SK-N-SH (cell line): ENCODE measurements at regions not wholly inside any gene's neighbourhood (a gene's known extent, or its start where the extent isn't known, plus 50 kb on each side); places are given as distances from the start of the nearest gene placed in this dataset.

Source experiments
- CTCF ChIA-PET: fragments of 300-600, 350-600 bp; formaldehyde crosslinking; extraction: SDS; loops from one replicate; lab custom pipeline; 2021; lab: Yijun Ruan, JAX
- POLR2A ChIA-PET: fragments of 350-600 bp; sonication (Branson Sonifier 250); formaldehyde crosslinking; extraction: SDS; loops from one replicate; lab custom pipeline; 2020; ENCODE audit warnings: antibody characterized with exemption, inconsistent platforms; lab: Yijun Ruan, JAX
- DNase-seq: peaks from one replicate; pipeline ENCODE4 v3.0.0; 2012
- H2AFZ ChIP-seq: fragments of 200-600 bp; sonication (generic); 2 replicates; pipeline ENCODE4 v1.8.1; 2016; ENCODE audit warnings: antibody characterized with exemption, mild to moderate bottlenecking, low read depth
- H3F3A ChIP-seq: fragments of 200-600 bp; sonication (generic); replicated peaks from 2 replicates; pipeline ENCODE3; 2016; ENCODE audit warnings: antibody characterized with exemption, mild to moderate bottlenecking; ENCODE audit not compliant: insufficient read depth
- H3K27ac ChIP-seq, 2 experiments: fragments of 200-500 bp in 1 of 2; fragments of 200-600 bp in 1 of 2; sonication (Bioruptor generic) in 1 of 2; sonication (generic), shearing (Covaris generic) in 1 of 2; 2 replicates each; pipeline versions ENCODE4 v1.5.1 to v1.6.1; 2014 to 2016; ENCODE audit warnings: low read depth in 2 of 2, inconsistent platforms in 1 of 2, low read length in 1 of 2, mild to moderate bottlenecking in 1 of 2, mixed read lengths in 1 of 2
- H3K27me3 ChIP-seq: fragments of 200-600 bp; sonication (generic), shearing (Covaris generic); 2 replicates; pipeline ENCODE4 v1.6.1; 2016; ENCODE audit warnings: mixed run types; ENCODE audit not compliant: insufficient read depth
- H3K36me3 ChIP-seq, 2 experiments: fragments of 200-500 bp in 1 of 2; fragments of 200-600 bp in 1 of 2; sonication (Bioruptor generic) in 1 of 2; sonication (generic) in 1 of 2; replicated peaks in 1 of 2; 2 replicates each; pipeline versions ENCODE3 to v1.5.1; 2014 to 2016; ENCODE audit warnings: low read length in 1 of 2, mild to moderate bottlenecking in 1 of 2; ENCODE audit not compliant: insufficient read depth in 2 of 2, control insufficient read depth in 1 of 2
- H3K4me1 ChIP-seq, 2 experiments: fragments of 200-500 bp in 1 of 2; fragments of 200-600 bp in 1 of 2; sonication (Bioruptor generic) in 1 of 2; sonication (generic), shearing (Covaris generic) in 1 of 2; 2 replicates each; pipeline versions ENCODE4 v1.5.1 to v1.6.1; 2014 to 2016; ENCODE audit warnings: low read depth in 1 of 2, low read length in 1 of 2, mixed run types in 1 of 2; ENCODE audit not compliant: insufficient read depth in 2 of 2, control insufficient read depth in 1 of 2
- H3K4me2 ChIP-seq: fragments of 200-600 bp; sonication (generic), shearing (Covaris generic); 2 replicates; pipeline ENCODE4 v1.6.1; 2017; ENCODE audit warnings: mixed run types
- H3K4me3 ChIP-seq, 2 experiments: fragments of 200-500 bp in 1 of 2; fragments of 200-600 bp in 1 of 2; sonication (Bioruptor generic) in 1 of 2; sonication (generic), shearing (Covaris generic) in 1 of 2; 2 replicates each; pipeline versions ENCODE4 v1.5.1 to v1.8.1; 2014 to 2016; ENCODE audit warnings: low read depth in 2 of 2, inconsistent platforms in 1 of 2, low read length in 1 of 2, mild to moderate bottlenecking in 1 of 2, mixed read lengths in 1 of 2, moderate library complexity in 1 of 2
- H3K79me2 ChIP-seq: fragments of 200-600 bp; sonication (generic); 2 replicates; pipeline ENCODE4 v1.8.1; 2017; ENCODE audit warnings: mild to moderate bottlenecking; ENCODE audit not compliant: insufficient read depth
- H3K9ac ChIP-seq: fragments of 200-600 bp; sonication (generic); 2 replicates; pipeline ENCODE4 v1.6.1; 2017; ENCODE audit warnings: mixed run types
- H3K9me2 ChIP-seq: fragments of 200-600 bp; sonication (generic); 2 replicates; pipeline ENCODE4 v1.6.1; 2017; ENCODE audit warnings: mixed run types
- H3K9me3 ChIP-seq: fragments of 200-600 bp; sonication (generic); 2 replicates; pipeline ENCODE4 v1.6.1; 2017; ENCODE audit warnings: mixed run types, mild to moderate bottlenecking, moderate library complexity
- H4K20me1 ChIP-seq: fragments of 200-600 bp; sonication (generic); 2 replicates; pipeline ENCODE4 v1.6.1; 2017; ENCODE audit warnings: mild to moderate bottlenecking, mixed run types; ENCODE audit not compliant: insufficient read depth
- CHD2 ChIP-seq: fragments of 150-350 bp; IDR thresholded peaks from 2 replicates; pipeline ENCODE4 v1.6.1; 2018; ENCODE audit warnings: low read length; ENCODE audit not compliant: partially characterized antibody
- EP300 ChIP-seq, 2 experiments: IDR thresholded peaks; 2 replicates each; pipeline versions ENCODE4 v1.4.0 to v1.6.1; 2012; ENCODE audit warnings: borderline replicate concordance in 1 of 2, low read depth in 1 of 2, low read length in 1 of 2
- FOXM1 ChIP-seq: IDR thresholded peaks from 2 replicates; pipeline ENCODE4 v1.4.0; 2012; ENCODE audit warnings: low read depth, mild to moderate bottlenecking
- GATA2 ChIP-seq: sonication (generic); formaldehyde crosslinking; IDR thresholded peaks from 2 replicates; pipeline ENCODE4 v1.5.0; 2020; ENCODE audit warnings: mild to moderate bottlenecking, missing genetic modification reagents
- JUND ChIP-seq: IDR thresholded peaks from 2 replicates; pipeline ENCODE4 v1.4.0; 2012
- MEF2A ChIP-seq: IDR thresholded peaks from 2 replicates; pipeline ENCODE4 v1.4.0; 2012; ENCODE audit warnings: low read depth, borderline replicate concordance
- NRF1 ChIP-seq: IDR thresholded peaks from 2 replicates; pipeline ENCODE4 v1.6.1; 2012; ENCODE audit warnings: low read depth, mild to moderate bottlenecking, low read length
- PBX3 ChIP-seq: IDR thresholded peaks from 2 replicates; pipeline ENCODE4; 2012
- RAD21 ChIP-seq: IDR thresholded peaks from 2 replicates; pipeline ENCODE4 v1.6.1; 2012; ENCODE audit warnings: mild to moderate bottlenecking, low read length
- RCOR1 ChIP-seq: fragments of 150-350 bp; IDR thresholded peaks from 2 replicates; pipeline ENCODE4 v1.6.1; 2017; ENCODE audit warnings: antibody characterized with exemption, low read length
- SIN3A ChIP-seq: IDR thresholded peaks from 2 replicates; pipeline ENCODE4 v1.6.1; 2012; ENCODE audit warnings: low read depth, mild to moderate bottlenecking, low read length, moderate library complexity, borderline replicate concordance
- TCF12 ChIP-seq: IDR thresholded peaks from 2 replicates; pipeline ENCODE4 v1.4.0; 2012
- USF1 ChIP-seq: IDR thresholded peaks from 2 replicates; pipeline ENCODE4 v1.4.0; 2012; ENCODE audit warnings: low read depth, borderline replicate concordance
- WGBS: methylation state at CpG from one replicate; pipeline ENCODE4 v1.1.6; 2017; ENCODE audit warnings: low lambda C conversion rate; 5-methylcytosine and 5-hydroxymethylcytosine counted together
- TF ChIP-seq, protein P1 (sequence below): IDR thresholded peaks from 2 replicates; pipeline ENCODE4 v1.4.0; 2012; ENCODE audit warnings: low read depth, borderline replicate concordance

- TF ChIP-seq, protein P1, sequence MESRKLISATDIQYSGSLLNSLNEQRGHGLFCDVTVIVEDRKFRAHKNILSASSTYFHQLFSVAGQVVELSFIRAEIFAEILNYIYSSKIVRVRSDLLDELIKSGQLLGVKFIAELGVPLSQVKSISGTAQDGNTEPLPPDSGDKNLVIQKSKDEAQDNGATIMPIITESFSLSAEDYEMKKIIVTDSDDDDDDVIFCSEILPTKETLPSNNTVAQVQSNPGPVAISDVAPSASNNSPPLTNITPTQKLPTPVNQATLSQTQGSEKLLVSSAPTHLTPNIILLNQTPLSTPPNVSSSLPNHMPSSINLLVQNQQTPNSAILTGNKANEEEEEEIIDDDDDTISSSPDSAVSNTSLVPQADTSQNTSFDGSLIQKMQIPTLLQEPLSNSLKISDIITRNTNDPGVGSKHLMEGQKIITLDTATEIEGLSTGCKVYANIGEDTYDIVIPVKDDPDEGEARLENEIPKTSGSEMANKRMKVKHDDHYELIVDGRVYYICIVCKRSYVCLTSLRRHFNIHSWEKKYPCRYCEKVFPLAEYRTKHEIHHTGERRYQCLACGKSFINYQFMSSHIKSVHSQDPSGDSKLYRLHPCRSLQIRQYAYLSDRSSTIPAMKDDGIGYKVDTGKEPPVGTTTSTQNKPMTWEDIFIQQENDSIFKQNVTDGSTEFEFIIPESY: no peak
- TF ChIP-seq RCOR1: no peak
- TF ChIP-seq USF1: no peak
- no peak for TF ChIP-seq EP300 (IDR thresholded peaks at IDR 0.05; ENCODE audit: borderline replicate concordance in 1 of 2, low read depth in 1 of 2, low read length in 1 of 2)
- TF ChIP-seq CHD2: no peak
- no peak for TF ChIP-seq RAD21
- TF ChIP-seq GATA2 (CRISPR knock-in tag): no peak
Measured at GRCh38 chr1:204812842-204813241, 57.8 kb upstream of the NFASC start (continued).

DNA sequence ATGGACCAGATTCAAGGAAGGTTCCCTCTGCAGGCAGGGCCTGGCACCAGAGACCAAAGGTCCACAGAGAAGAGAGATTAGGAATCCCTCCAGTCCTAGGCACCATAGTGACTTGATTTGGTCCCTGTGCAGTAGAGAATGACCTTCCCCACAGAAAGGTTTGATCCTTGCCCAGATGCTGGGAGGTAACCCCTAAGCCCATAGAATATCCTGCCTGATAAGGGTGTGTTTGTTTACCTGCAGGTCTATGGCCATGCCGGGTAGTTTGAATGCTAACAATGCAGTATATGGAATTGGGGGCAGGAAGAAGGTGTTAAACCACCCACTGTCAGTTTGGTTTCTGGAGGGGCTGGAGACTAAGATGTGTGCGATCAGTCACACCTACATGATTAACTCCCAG lies 57.1 kb upstream of the NFASC start:
- Histone ChIP-seq H3K4me3 (no peak overlapping the region), H3K27me3 (peaks cover 26% of the 10 kb centered on the region), H3K9ac (no peak overlapping the region), H3F3A (no peaks in the 10 kb centered on the region), H3K4me2 (no peak overlapping the region), H3K36me3 (no peaks in the 10 kb centered on the region), H4K20me1 (no peaks in the 10 kb centered on the region), H3K4me1 (no peaks in the 10 kb centered on the region), H3K27ac (no peak overlapping the region), H3K79me2 (no peaks in the 10 kb centered on the region), H2AFZ (no peak overlapping the region), H3K9me3 (no peaks in the 10 kb centered on the region), H3K9me2 (no peaks in the 10 kb centered on the region)
- ChIA-PET CTCF (interaction anchor here (0.7 to 17.6 kb wide), 8 partner anchors 11 to 263 kb away, joined by 3 to 568 read pairs (median 12); no protein-coding TSS in a partner anchor), POLR2A (no interaction called here)
- WGBS: 54% methylated on average over 2 of the region's 2 CpGs
- DNase-seq: no peak
- TF ChIP-seq MEF2A (no peak), NRF1 (no peak), PBX3 (no peak), EP300 (IDR thresholded peaks at IDR 0.05; ENCODE audit: borderline replicate concordance in 1 of 2, low read depth in 1 of 2, low read length in 1 of 2) (no peak), JUND (no peak), SIN3A (no peak), FOXM1 (no peak), TCF12 (no peak), RCOR1 (no peak)
